ENCODE measurements at regions not wholly inside any gene's neighbourhood (a gene's known extent, or its start where the extent isn't known, plus 50 kb on each side); places are given as distances from the start of the nearest gene placed in this dataset.
A peak's percentile ranks its signal among the peaks of the same experiment; 100 is the strongest.
"Not testable (repeated sequence)": the region's sequence is repeated elsewhere in the genome, so short reads cannot be mapped to it uniquely, and the experiment has no call there.

GRCh38 chr1:190667914-190668313, 190.2 kb upstream of the BRINP3 start:
- DNase-seq (ENCODE audit: low read depth in 2 of 2), result no peak

- no peak for DNase-seq (ENCODE audit: low read depth in 2 of 2)
Observed at GRCh38 chr1:190679044-190679443, 201.4 kb upstream of the BRINP3 start.

- no peak for DNase-seq (ENCODE audit: low read depth in 2 of 2)
Observed at GRCh38 chr1:190679454-190679853, 201.8 kb upstream of the BRINP3 start.

GRCh38 chr1:190679983-190680382, 202.3 kb upstream of the BRINP3 start:
- no peak for DNase-seq (ENCODE audit: low read depth in 2 of 2)

GRCh38 chr1:190685676-190686075, 208.0 kb upstream of the BRINP3 start:
- DNase-seq (ENCODE audit: low read depth in 2 of 2), result no peak

GRCh38 chr1:190688096-190688495, 210.4 kb upstream of the BRINP3 start:
- peak; percentile 16 to 17 for DNase-seq (ENCODE audit: low read depth in 2 of 2)

- not testable (repeated sequence) for DNase-seq (ENCODE audit: low read depth in 2 of 2)
Observed at GRCh38 chr1:190698488-190698887, 220.8 kb upstream of the BRINP3 start.

- DNase-seq (ENCODE audit: low read depth in 2 of 2), result no peak
Observed at GRCh38 chr1:190699165-190699564, 221.5 kb upstream of the BRINP3 start.

- no peak for DNase-seq (ENCODE audit: low read depth in 2 of 2)
Observed at GRCh38 chr1:190708418-190709057, 230.9 kb upstream of the BRINP3 start.

DNA sequence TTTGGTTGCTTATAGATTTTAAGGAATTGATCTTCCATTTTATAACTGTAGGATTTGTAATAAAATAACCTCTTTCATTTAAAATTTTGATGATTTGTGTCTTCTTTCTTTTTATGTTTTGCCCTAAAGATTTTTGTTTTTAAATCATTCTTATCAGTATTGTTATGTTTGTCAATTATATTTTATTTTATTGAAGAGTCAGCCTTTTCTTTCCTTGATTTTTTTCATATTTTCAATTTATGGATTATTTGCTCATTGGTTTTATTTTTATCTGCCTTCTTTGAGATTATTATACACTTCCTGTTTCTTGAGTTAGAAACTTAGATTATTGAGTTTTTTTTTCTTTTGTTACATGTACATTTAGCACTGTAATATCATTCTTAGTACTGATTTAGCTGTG, 233.4 kb upstream of the BRINP3 start:
- DNase-seq (ENCODE audit: low read depth in 2 of 2), result no peak

DNA sequence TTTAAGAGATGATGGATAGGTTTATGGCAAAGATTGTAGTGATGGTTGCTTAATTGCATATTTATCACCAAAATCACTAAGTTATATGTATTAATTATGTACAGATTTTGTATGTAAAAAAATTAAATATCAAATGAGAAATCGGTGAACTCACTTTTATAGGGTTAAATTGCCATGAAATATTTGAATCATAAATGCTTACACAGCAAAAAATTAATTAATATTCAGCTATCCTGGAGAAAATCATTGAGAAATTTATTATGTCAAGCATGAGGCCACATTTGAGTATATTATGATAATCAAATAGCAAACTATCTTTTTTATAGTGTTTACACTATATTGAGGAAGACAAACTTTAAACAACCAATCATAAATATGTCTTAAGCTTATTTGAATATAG, 239.4 kb upstream of the BRINP3 start:
- DNase-seq (ENCODE audit: low read depth in 2 of 2), result no peak

DNA sequence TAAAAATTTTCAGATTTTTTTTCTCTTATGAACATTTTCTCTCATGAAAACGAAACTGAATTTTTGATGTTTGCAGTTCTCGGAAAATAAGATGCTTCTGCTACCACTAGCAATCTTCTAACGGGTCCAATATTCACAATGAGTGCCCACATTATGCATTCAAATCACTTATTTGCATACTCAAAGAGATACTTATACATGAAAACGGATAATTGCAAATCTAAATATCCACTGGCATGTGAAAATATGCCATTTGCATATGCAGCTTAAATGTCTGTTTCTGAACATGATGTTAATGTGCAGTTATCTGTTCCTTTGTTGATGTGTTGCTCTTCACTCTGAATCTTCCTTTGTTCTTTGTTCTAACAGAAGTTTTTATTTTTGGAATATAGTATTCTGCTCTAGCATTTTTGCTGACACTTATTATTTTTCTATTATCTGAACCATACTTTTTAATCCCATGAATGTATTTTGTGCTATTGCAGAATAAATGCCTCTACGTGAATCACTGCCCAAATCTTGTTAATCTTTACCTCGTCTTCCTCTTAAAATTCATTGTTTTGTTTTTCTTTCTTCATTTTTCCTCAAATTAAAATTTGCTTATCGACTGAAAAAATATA, 259.4 kb upstream of the BRINP3 start:
- DNase-seq (ENCODE audit: low read depth in 2 of 2), result no peak

GRCh38 chr1:190738317-190738716, 260.7 kb upstream of the BRINP3 start:
- DNase-seq (ENCODE audit: low read depth in 2 of 2), result no peak

GRCh38 chr1:190739926-190740325, 262.3 kb upstream of the BRINP3 start:
- DNase-seq (ENCODE audit: low read depth in 2 of 2), result no peak

- DNase-seq (ENCODE audit: low read depth in 2 of 2), result peak; percentile 45 to 56
Observed at GRCh38 chr1:190747704-190748103, 270.0 kb upstream of the BRINP3 start.

DNA sequence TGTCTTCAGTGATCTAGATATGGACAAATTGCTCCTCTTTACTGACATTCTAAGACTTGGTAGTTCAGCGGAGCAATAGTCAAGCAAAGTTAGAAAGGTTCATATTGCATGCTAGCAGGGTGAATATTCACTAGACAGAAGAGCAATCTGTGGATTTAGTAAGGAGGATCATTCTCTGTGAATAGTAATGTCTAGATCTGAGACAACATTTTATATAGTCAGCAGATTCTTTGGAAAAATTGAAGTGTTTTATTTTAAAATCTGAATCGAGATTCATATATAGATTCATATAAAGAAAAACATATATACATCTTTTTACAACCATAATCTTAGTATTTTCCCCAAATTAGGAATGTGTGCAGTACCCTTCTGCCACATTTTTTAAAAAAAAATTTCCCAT, 274.5 kb upstream of the BRINP3 start:
- no peak for DNase-seq (ENCODE audit: low read depth in 2 of 2)

DNA sequence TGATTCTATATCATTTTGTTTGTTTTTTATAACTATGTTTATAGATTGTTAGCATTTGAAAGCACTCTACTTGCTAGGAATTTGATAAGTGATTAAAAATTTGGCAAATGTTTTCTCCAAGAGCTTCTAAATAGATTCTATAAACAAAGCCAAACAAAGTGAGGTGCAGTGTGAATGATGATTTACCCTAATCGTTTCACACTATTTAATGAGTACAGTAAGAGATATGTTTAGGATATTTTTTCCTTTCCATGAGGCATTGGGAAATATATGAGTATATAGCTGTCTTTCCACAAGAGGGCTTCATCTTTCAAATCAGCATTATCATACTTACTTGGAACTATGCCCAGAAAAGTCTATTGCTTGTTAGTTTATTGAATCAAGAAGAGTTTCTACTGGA, 277.0 kb upstream of the BRINP3 start:
- peak; percentile 54 to 56 for DNase-seq (ENCODE audit: low read depth in 2 of 2)

- no peak for DNase-seq (ENCODE audit: low read depth in 2 of 2)
Observed at GRCh38 chr1:190759807-190760206, 282.1 kb upstream of the BRINP3 start.

GRCh38 chr1:190762325-190762724, 284.7 kb upstream of the BRINP3 start:
- no peak for DNase-seq (ENCODE audit: low read depth in 2 of 2)

- no peak for DNase-seq (ENCODE audit: low read depth in 2 of 2)
Observed at GRCh38 chr1:190792873-190793272, 315.2 kb upstream of the BRINP3 start.

DNA sequence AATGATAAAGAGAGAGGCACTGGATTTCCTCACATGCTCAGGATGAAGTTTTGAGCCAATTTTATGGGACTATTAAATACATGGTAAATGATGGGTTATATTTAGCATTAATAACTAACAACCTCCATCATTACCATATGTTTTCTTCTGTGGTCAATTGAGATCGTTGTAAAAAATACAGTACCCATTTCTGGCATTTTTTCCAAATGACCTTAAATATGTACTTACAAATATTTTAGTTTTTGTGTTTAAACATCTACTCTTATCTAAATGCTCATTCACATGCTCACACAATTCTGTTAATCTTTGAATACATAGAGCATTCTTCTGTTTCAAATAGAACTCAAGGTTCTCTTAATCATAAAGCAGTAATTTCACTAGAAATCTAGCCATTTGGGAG, 330.0 kb upstream of the BRINP3 start:
- no peak for DNase-seq (ENCODE audit: low read depth in 2 of 2)

DNA sequence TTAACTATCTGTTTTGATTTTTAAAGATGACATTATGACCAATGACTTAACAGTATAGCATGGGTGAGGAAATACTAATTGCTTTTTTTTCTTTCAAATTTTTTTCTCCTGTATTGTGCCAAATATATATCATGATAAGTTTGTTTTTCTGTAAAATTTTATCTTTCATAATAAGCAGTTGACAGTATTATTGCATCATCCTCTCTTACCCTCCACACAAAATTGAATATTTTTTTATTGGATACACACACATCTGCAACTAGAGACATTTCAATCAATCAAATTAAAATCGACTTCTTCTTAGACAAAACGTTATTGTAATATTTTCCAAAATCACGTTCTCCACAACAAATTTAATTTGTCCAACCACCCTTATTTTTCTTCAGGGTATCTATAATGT, 330.4 kb upstream of the BRINP3 start:
- DNase-seq (ENCODE audit: low read depth in 2 of 2), result no peak

DNA sequence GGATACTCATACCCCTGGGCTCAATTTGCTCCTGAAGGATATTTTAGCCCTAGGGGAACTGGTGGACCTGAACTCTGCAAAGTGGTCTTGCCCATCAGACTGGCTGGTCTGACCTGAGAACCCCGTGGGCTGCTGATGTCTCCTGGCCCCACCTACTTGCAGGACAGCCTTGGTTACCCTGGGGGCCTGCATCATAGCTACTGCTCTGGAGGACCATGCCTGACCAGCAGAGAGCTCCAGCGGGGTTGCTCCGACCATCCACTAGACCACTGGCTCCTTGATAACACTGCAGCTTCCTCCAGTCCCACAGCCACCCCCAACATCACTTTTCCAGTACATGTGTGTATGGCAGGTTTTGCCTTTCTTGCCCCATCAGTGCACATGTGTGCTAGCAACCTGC, 331.6 kb upstream of the BRINP3 start:
- no peak for DNase-seq (ENCODE audit: low read depth in 2 of 2)

GRCh38 chr1:190812996-190813395, 335.3 kb upstream of the BRINP3 start:
- no peak for DNase-seq (ENCODE audit: low read depth in 2 of 2)

Measured in fibroblast of skin of left quadriceps (primary cell).